Panc1 (cell line): ENCODE measurements at regions not wholly inside any gene's neighbourhood (a gene's known extent, or its start where the extent isn't known, plus 50 kb on each side); places are given as distances from the start of the nearest gene placed in this dataset.

ENCODE experiments used
- CTCF ChIP-seq: fragments of 450-650 bp; IDR thresholded peaks from 2 replicates; pipeline ENCODE4 v1.5.1; 2017; ENCODE audit warnings: mild to moderate bottlenecking
- POLR2AphosphoS5 ChIP-seq: IDR thresholded peaks from 2 replicates; pipeline ENCODE4 v1.6.1; 2012; ENCODE audit warnings: mild to moderate bottlenecking, low read depth, low read length, moderate library complexity
- TCF7L2 ChIP-seq: IDR thresholded peaks from 2 replicates; pipeline ENCODE4 v1.6.1; 2011; ENCODE audit warnings: mild to moderate bottlenecking, low read depth, low read length, inconsistent platforms
- TF ChIP-seq, protein P1 (sequence below), 2 experiments: IDR thresholded peaks; 2 replicates each; pipeline ENCODE4 v1.6.1; 2011 to 2012; ENCODE audit warnings: low read depth in 2 of 2, control low read depth in 1 of 2, low read length in 1 of 2, mild to moderate bottlenecking in 1 of 2, moderate library complexity in 1 of 2; ENCODE audit not compliant: insufficient read depth in 1 of 2

GRCh38 chr5:8613078-8613685 lies 744.2 kb downstream of the MTRR start:
- TF ChIP-seq CTCF: no peak
- no peak for TF ChIP-seq POLR2AphosphoS5
- TF ChIP-seq, protein P1, sequence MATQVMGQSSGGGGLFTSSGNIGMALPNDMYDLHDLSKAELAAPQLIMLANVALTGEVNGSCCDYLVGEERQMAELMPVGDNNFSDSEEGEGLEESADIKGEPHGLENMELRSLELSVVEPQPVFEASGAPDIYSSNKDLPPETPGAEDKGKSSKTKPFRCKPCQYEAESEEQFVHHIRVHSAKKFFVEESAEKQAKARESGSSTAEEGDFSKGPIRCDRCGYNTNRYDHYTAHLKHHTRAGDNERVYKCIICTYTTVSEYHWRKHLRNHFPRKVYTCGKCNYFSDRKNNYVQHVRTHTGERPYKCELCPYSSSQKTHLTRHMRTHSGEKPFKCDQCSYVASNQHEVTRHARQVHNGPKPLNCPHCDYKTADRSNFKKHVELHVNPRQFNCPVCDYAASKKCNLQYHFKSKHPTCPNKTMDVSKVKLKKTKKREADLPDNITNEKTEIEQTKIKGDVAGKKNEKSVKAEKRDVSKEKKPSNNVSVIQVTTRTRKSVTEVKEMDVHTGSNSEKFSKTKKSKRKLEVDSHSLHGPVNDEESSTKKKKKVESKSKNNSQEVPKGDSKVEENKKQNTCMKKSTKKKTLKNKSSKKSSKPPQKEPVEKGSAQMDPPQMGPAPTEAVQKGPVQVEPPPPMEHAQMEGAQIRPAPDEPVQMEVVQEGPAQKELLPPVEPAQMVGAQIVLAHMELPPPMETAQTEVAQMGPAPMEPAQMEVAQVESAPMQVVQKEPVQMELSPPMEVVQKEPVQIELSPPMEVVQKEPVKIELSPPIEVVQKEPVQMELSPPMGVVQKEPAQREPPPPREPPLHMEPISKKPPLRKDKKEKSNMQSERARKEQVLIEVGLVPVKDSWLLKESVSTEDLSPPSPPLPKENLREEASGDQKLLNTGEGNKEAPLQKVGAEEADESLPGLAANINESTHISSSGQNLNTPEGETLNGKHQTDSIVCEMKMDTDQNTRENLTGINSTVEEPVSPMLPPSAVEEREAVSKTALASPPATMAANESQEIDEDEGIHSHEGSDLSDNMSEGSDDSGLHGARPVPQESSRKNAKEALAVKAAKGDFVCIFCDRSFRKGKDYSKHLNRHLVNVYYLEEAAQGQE (IDR thresholded peaks at IDR 0.05; ENCODE audit: insufficient read depth in 1 of 2, low read depth in 2 of 2, low read length in 1 of 2): no peak
- TF ChIP-seq TCF7L2: no peak
